Stimulated activated naive B cell treated with anti-CD40 and anti-IgM and Interleukin-4, amounts not matched to agents 10 μg/mL and 1 μg/mL and 100 μg/mL, for 72 hours (primary cell): ENCODE measurements at regions not wholly inside any gene's neighbourhood (a gene's known extent, or its start where the extent isn't known, plus 50 kb on each side); places are given as distances from the start of the nearest gene placed in this dataset.

ENCODE experiments used
- ATAC-seq, 2 donors: fragments of 150-1000 bp; cut with Tn5 transposase; replicated peaks; 2 replicates each; pipeline ENCODE4 v1.10.0; 2021; ENCODE audit warnings: moderate library complexity in 1 of 2
- DNase-seq: peaks from one replicate; pipeline ENCODE4 v3.0.0; 2021
- H3K27ac Mint-ChIP-seq: one replicate; pipeline ENCODE4 v1.8.0; 2022; ENCODE audit warnings: mild to moderate bottlenecking, mixed read lengths
- H3K27me3 Mint-ChIP-seq, 2 donors: one replicate each; pipeline ENCODE4 v1.8.0; 2022; ENCODE audit warnings: mixed read lengths in 2 of 2
- H3K36me3 Mint-ChIP-seq, 2 donors: one replicate each; pipeline ENCODE4 v1.8.0; 2022; ENCODE audit warnings: mixed read lengths in 2 of 2, mild to moderate bottlenecking in 1 of 2
- H3K4me1 Mint-ChIP-seq, 2 donors: one replicate each; pipeline ENCODE4 v1.8.0; 2022; ENCODE audit warnings: mixed read lengths in 2 of 2, mild to moderate bottlenecking in 1 of 2
- H3K4me3 Mint-ChIP-seq, 2 donors: one replicate each; pipeline ENCODE4 v1.8.0; 2022; ENCODE audit warnings: mild to moderate bottlenecking in 2 of 2, mixed read lengths in 2 of 2, moderate library complexity in 1 of 2
- H3K9me3 Mint-ChIP-seq, 2 donors: one replicate each; pipeline ENCODE4 v1.8.0; 2022; ENCODE audit warnings: mixed read lengths in 2 of 2, mild to moderate bottlenecking in 1 of 2

- Mint-ChIP-seq H3K4me1 (no peaks in the 10 kb centered on the region), H3K9me3 (peaks cover 0 to 4% of the 10 kb centered on the region in 2 donors), H3K27ac (no peak overlapping the region), H3K36me3 (no peaks in the 10 kb centered on the region), H3K4me3 (no peak overlapping the region), H3K27me3 (no peaks in the 10 kb centered on the region)
- no peak for DNase-seq
- ATAC-seq, result no peak
These were observed 554.4 kb downstream of the TRAM1L1 start for GRCh38 chr4:116531026-116531425.

- H3K4me1 Mint-ChIP-seq, result no peaks in the 10 kb centered on the region
- ATAC-seq (no peak), DNase-seq (no peak)
- no peak overlapping the region for H3K27ac Mint-ChIP-seq
- H3K27me3 Mint-ChIP-seq, result no peaks in the 10 kb centered on the region
- H3K36me3 Mint-ChIP-seq, result no peaks in the 10 kb centered on the region
- H3K4me3 Mint-ChIP-seq, result no peak overlapping the region
- H3K9me3 Mint-ChIP-seq, result peaks cover 0 to 4% of the 10 kb centered on the region in 2 donors
These were observed 555.3 kb downstream of the TRAM1L1 start for GRCh38 chr4:116530048-116530447.

- H3K4me3 Mint-ChIP-seq, result no peak overlapping the region
- no peaks in the 10 kb centered on the region for H3K4me1 Mint-ChIP-seq
- no peaks in the 10 kb centered on the region for H3K27me3 Mint-ChIP-seq
- ATAC-seq (no peak), DNase-seq (no peak)
- H3K27ac Mint-ChIP-seq, result no peak overlapping the region
- H3K9me3 Mint-ChIP-seq, result peaks cover 0 to 4% of the 10 kb centered on the region in 2 donors
- no peaks in the 10 kb centered on the region for H3K36me3 Mint-ChIP-seq
These were observed 556.2 kb downstream of the TRAM1L1 start for GRCh38 chr4:116529129-116529528.

- no peak overlapping the region for H3K4me3 Mint-ChIP-seq
- no peak for DNase-seq
- no peaks in the 10 kb centered on the region for H3K36me3 Mint-ChIP-seq
These were observed 562.5 kb downstream of the TRAM1L1 start for GRCh38 chr4:116522922-116523321.

GRCh38 chr4:116520886-116521285 is 564.5 kb downstream of the TRAM1L1 start:
- ATAC-seq (no peak), DNase-seq (no peak)
- H3K36me3 Mint-ChIP-seq, result no peaks in the 10 kb centered on the region
- no peak overlapping the region for H3K4me3 Mint-ChIP-seq
- peaks cover 6 to 11% of the 10 kb centered on the region in 2 donors for H3K9me3 Mint-ChIP-seq
- no peaks in the 10 kb centered on the region for H3K4me1 Mint-ChIP-seq
- H3K27ac Mint-ChIP-seq, result no peak overlapping the region
- no peaks in the 10 kb centered on the region for H3K27me3 Mint-ChIP-seq

More at GRCh38 chr4:116522922-116523321, 562.5 kb downstream of the TRAM1L1 start:
- no peak for ATAC-seq
- peaks cover 6 to 8% of the 10 kb centered on the region in 2 donors for H3K9me3 Mint-ChIP-seq
- no peaks in the 10 kb centered on the region for H3K4me1 Mint-ChIP-seq
- no peak overlapping the region for H3K27ac Mint-ChIP-seq
- H3K27me3 Mint-ChIP-seq, result no peaks in the 10 kb centered on the region

GRCh38 chr4:116516711-116517110 is 568.7 kb downstream of the TRAM1L1 start:
- DNase-seq, result no peak

GRCh38 chr4:116515959-116516358 is 569.4 kb downstream of the TRAM1L1 start:
- no peaks in the 10 kb centered on the region for H3K36me3 Mint-ChIP-seq
- H3K9me3 Mint-ChIP-seq, result peaks cover 10 to 18% of the 10 kb centered on the region in 2 donors
- no peak overlapping the region for H3K27ac Mint-ChIP-seq
- no peak overlapping the region for H3K4me3 Mint-ChIP-seq
- H3K27me3 Mint-ChIP-seq, result no peaks in the 10 kb centered on the region
- DNase-seq (no peak), ATAC-seq (no peak)
- no peaks in the 10 kb centered on the region for H3K4me1 Mint-ChIP-seq

More at GRCh38 chr4:116516711-116517110, 568.7 kb downstream of the TRAM1L1 start:
- Mint-ChIP-seq H3K9me3 (peaks cover 10 to 16% of the 10 kb centered on the region in 2 donors), H3K36me3 (no peaks in the 10 kb centered on the region), H3K4me1 (no peaks in the 10 kb centered on the region), H3K27me3 (no peaks in the 10 kb centered on the region), H3K27ac (no peak overlapping the region), H3K4me3 (no peak overlapping the region)
- no peak for ATAC-seq

GRCh38 chr4:116512552-116512951 is 572.8 kb downstream of the TRAM1L1 start:
- Mint-ChIP-seq H3K27ac (no peak overlapping the region), H3K4me1 (no peaks in the 10 kb centered on the region), H3K36me3 (no peaks in the 10 kb centered on the region), H3K9me3 (peaks cover 5 to 9% of the 10 kb centered on the region in 2 donors), H3K27me3 (no peaks in the 10 kb centered on the region), H3K4me3 (no peak overlapping the region)
- no peak for DNase-seq
- ATAC-seq, result no peak

- Mint-ChIP-seq H3K36me3 (no peaks in the 10 kb centered on the region), H3K4me3 (no peak overlapping the region), H3K9me3 (peaks cover 0 to 2% of the 10 kb centered on the region in 2 donors), H3K4me1 (no peaks in the 10 kb centered on the region), H3K27ac (no peak overlapping the region), H3K27me3 (no peaks in the 10 kb centered on the region)
- no peak for ATAC-seq
- no peak for DNase-seq
These were observed 583.4 kb downstream of the TRAM1L1 start for GRCh38 chr4:116501954-116502353.

GRCh38 chr4:116500225-116500624 is 585.2 kb downstream of the TRAM1L1 start:
- no peaks in the 10 kb centered on the region for H3K36me3 Mint-ChIP-seq
- no peaks in the 10 kb centered on the region for H3K4me1 Mint-ChIP-seq
- DNase-seq (no peak), ATAC-seq (no peak)
- no peaks in the 10 kb centered on the region for H3K27me3 Mint-ChIP-seq
- H3K27ac Mint-ChIP-seq, result no peak overlapping the region
- no peak overlapping the region for H3K4me3 Mint-ChIP-seq
- peaks cover 0 to 1% of the 10 kb centered on the region in 2 donors for H3K9me3 Mint-ChIP-seq

- no peak overlapping the region for H3K27ac Mint-ChIP-seq
- DNase-seq (no peak), ATAC-seq (no peak)
- H3K4me1 Mint-ChIP-seq, result no peaks in the 10 kb centered on the region
- H3K36me3 Mint-ChIP-seq, result no peaks in the 10 kb centered on the region
- H3K4me3 Mint-ChIP-seq, result no peak overlapping the region
- H3K27me3 Mint-ChIP-seq, result no peaks in the 10 kb centered on the region
- H3K9me3 Mint-ChIP-seq, result peaks cover 0 to 2% of the 10 kb centered on the region in 2 donors
These were observed 595.6 kb downstream of the TRAM1L1 start for GRCh38 chr4:116489739-116490138.

GRCh38 chr4:116486401-116486800 is 599.0 kb downstream of the TRAM1L1 start:
- ATAC-seq (no peak), DNase-seq (no peak)
- Mint-ChIP-seq H3K4me1 (no peaks in the 10 kb centered on the region), H3K9me3 (peaks cover 2 to 4% of the 10 kb centered on the region in 2 donors), H3K36me3 (no peaks in the 10 kb centered on the region), H3K27ac (no peak overlapping the region), H3K27me3 (no peaks in the 10 kb centered on the region), H3K4me3 (no peak overlapping the region)

- no peak for DNase-seq
- Mint-ChIP-seq H3K9me3 (peaks cover 4% of the 10 kb centered on the region in 2 donors), H3K4me1 (no peaks in the 10 kb centered on the region), H3K4me3 (no peak overlapping the region), H3K27ac (no peak overlapping the region), H3K27me3 (no peaks in the 10 kb centered on the region), H3K36me3 (no peaks in the 10 kb centered on the region)
- no peak for ATAC-seq
These were observed 604.8 kb downstream of the TRAM1L1 start for GRCh38 chr4:116480546-116480945.

- no peak for ATAC-seq
- Mint-ChIP-seq H3K27ac (no peak overlapping the region), H3K4me3 (no peak overlapping the region), H3K4me1 (no peaks in the 10 kb centered on the region), H3K9me3 (peaks cover 1 to 4% of the 10 kb centered on the region in 2 donors), H3K36me3 (no peaks in the 10 kb centered on the region), H3K27me3 (no peaks in the 10 kb centered on the region)
- DNase-seq, result no peak
These were observed 607.0 kb downstream of the TRAM1L1 start for GRCh38 chr4:116478343-116478742.

- H3K4me1 Mint-ChIP-seq, result no peaks in the 10 kb centered on the region
- no peak overlapping the region for H3K27ac Mint-ChIP-seq
- H3K36me3 Mint-ChIP-seq, result no peaks in the 10 kb centered on the region
- no peak for ATAC-seq
- no peak for DNase-seq
- H3K27me3 Mint-ChIP-seq, result no peaks in the 10 kb centered on the region
- H3K9me3 Mint-ChIP-seq, result peaks cover 4 to 11% of the 10 kb centered on the region in 2 donors
- H3K4me3 Mint-ChIP-seq, result no peak overlapping the region
These were observed 615.8 kb downstream of the TRAM1L1 start for GRCh38 chr4:116469582-116469981.

GRCh38 chr4:116453127-116453526 is 632.2 kb downstream of the TRAM1L1 start:
- no peak overlapping the region for H3K4me3 Mint-ChIP-seq
- no peaks in the 10 kb centered on the region for H3K27me3 Mint-ChIP-seq
- no peak for DNase-seq
- no peak overlapping the region for H3K27ac Mint-ChIP-seq
- H3K36me3 Mint-ChIP-seq, result no peaks in the 10 kb centered on the region
- H3K9me3 Mint-ChIP-seq, result no peaks in the 10 kb centered on the region
- no peaks in the 10 kb centered on the region for H3K4me1 Mint-ChIP-seq
- no peak for ATAC-seq
